T-cell (primary cell): ENCODE measurements at regions not wholly inside any gene's neighbourhood (a gene's known extent, or its start where the extent isn't known, plus 50 kb on each side); places are given as distances from the start of the nearest gene placed in this dataset.

Experiments used
- ATAC-seq, 4 experiments: fragments of 200-7000 bp in 3 of 4; fragments of 150-1000 bp in 1 of 4; cut with Tn5 transposase; replicated peaks in 1 of 4; 1 replicate in 3 of 4; 2 replicates in 1 of 4; pipeline ENCODE4 v1.10.0; 2021; ENCODE audit warnings: moderate library complexity in 3 of 4, mild to moderate bottlenecking in 2 of 4, moderate number of reproducible peaks in 1 of 4
- CTCF ChIA-PET, 2 donors: fragments of 300-600 bp; sonication (Branson Sonifier 250); formaldehyde crosslinking; loops; one replicate each; lab custom pipeline; 2022; ENCODE audit warnings: antibody characterized with exemption in 2 of 2; lab: Charles Lee
- POLR2A ChIA-PET, 2 donors: fragments of 300-600 bp; sonication (Branson Sonifier 250); formaldehyde crosslinking; loops; one replicate each; lab custom pipeline; 2022; ENCODE audit warnings: antibody characterized with exemption in 2 of 2; lab: Charles Lee
- DNase-seq, 35 experiments: peaks; one replicate each; pipeline versions ENCODE4 v3.0.0 to v3.0.0-alpha.2; 2013 to 2023
- H3K27ac ChIP-seq: one replicate; pipeline ENCODE4 v1.5.1; 2013; ENCODE audit warnings: low read length
- H3K27me3 ChIP-seq, 2 experiments: replicated peaks in 1 of 2; 1 replicate in 1 of 2; 2 replicates in 1 of 2; pipeline versions ENCODE4 v1.6.1 to v1.7.0; 2013; ENCODE audit warnings: low read length in 1 of 2, mixed read lengths in 1 of 2; ENCODE audit not compliant: control insufficient read depth in 2 of 2, insufficient read depth in 2 of 2; ENCODE audit errors: extremely low read depth in 1 of 2
- H3K36me3 ChIP-seq, 2 donors: 1 replicate in 1 of 2; 2 replicates in 1 of 2; pipeline versions ENCODE4 v1.6.1 to v1.7.0; 2013; ENCODE audit warnings: low read length in 1 of 2; ENCODE audit not compliant: control insufficient read depth in 2 of 2, insufficient read depth in 1 of 2; ENCODE audit errors: extremely low read depth in 1 of 2
- H3K4me1 ChIP-seq, 2 experiments: 1 replicate in 1 of 2; 2 replicates in 1 of 2; pipeline versions ENCODE4 v1.6.1 to v1.7.0; 2013; ENCODE audit warnings: low read length in 2 of 2, mixed read lengths in 1 of 2; ENCODE audit not compliant: insufficient read depth in 2 of 2, control insufficient read depth in 1 of 2; ENCODE audit errors: extremely low read depth in 1 of 2
- H3K4me3 ChIP-seq, 2 donors: 1 replicate in 1 of 2; 2 replicates in 1 of 2; pipeline versions ENCODE4 v1.5.1 to v1.7.0; 2013; ENCODE audit warnings: mild to moderate bottlenecking in 2 of 2, low read length in 1 of 2, moderate library complexity in 1 of 2; ENCODE audit not compliant: control insufficient read depth in 1 of 2; ENCODE audit errors: extremely low read depth in 1 of 2
- H3K9me3 ChIP-seq: 2 replicates; pipeline ENCODE4 v1.7.0; 2013
- H3K27ac Mint-ChIP-seq, 2 donors: one replicate each; pipeline ENCODE4 v1.8.0; 2020 to 2021; ENCODE audit warnings: mild to moderate bottlenecking in 2 of 2, mixed read lengths in 2 of 2
- H3K27me3 Mint-ChIP-seq, 2 donors: one replicate each; pipeline ENCODE4 v1.8.0; 2021 to 2022; ENCODE audit warnings: mixed read lengths in 2 of 2
- H3K36me3 Mint-ChIP-seq: one replicate; pipeline ENCODE4 v1.8.0; 2021; ENCODE audit warnings: mixed read lengths
- H3K4me1 Mint-ChIP-seq, 3 donors: one replicate each; pipeline ENCODE4 v1.8.0; 2020 to 2022; ENCODE audit warnings: mixed read lengths in 3 of 3, mild to moderate bottlenecking in 1 of 3
- H3K4me3 Mint-ChIP-seq, 3 donors: one replicate each; pipeline ENCODE4 v1.8.0; 2020 to 2022; ENCODE audit warnings: mild to moderate bottlenecking in 3 of 3, mixed read lengths in 3 of 3, moderate library complexity in 3 of 3
- H3K9me3 Mint-ChIP-seq, 3 donors: one replicate each; pipeline ENCODE4 v1.8.0; 2020 to 2022; ENCODE audit warnings: mixed read lengths in 3 of 3
- WGBS: methylation state at CpG from one replicate; pipeline ENCODE4 v1.1.5; 2013; ENCODE audit warnings: missing lambda C conversion rate; ENCODE audit not compliant: insufficient coverage; 5-methylcytosine and 5-hydroxymethylcytosine counted together

- ATAC-seq = no peak
These were observed 468.3 kb downstream of the AACS start for GRCh38 chr12:125533434-125534029.

GRCh38 chr12:125538401-125539199, 473.4 kb downstream of the AACS start:
- no peaks in the 10 kb centered on the region for H3K4me1 ChIP-seq
- peaks cover 0 to 16% (median 6%) of the 10 kb centered on the region in 3 donors for H3K9me3 Mint-ChIP-seq
- POLR2A ChIA-PET = no interaction called here
- no peak for ATAC-seq
- peaks cover 7 to 9% of the 10 kb centered on the region in 2 donors for H3K27me3 Mint-ChIP-seq
- H3K27me3 ChIP-seq = peaks cover 0 to 8% of the 10 kb centered on the region in 2 experiments
- H3K36me3 Mint-ChIP-seq = no peaks in the 10 kb centered on the region
- H3K4me1 Mint-ChIP-seq = no peaks in the 10 kb centered on the region
- DNase-seq = no peak
- H3K9me3 ChIP-seq = no peaks in the 10 kb centered on the region
- no peak overlapping the region for H3K4me3 ChIP-seq
- CTCF ChIA-PET = no interaction called here
- H3K36me3 ChIP-seq = no peaks in the 10 kb centered on the region
- no peak overlapping the region for H3K27ac ChIP-seq
- WGBS = 78% methylated on average over 7 of the region's 11 CpGs
- no peak overlapping the region for H3K27ac Mint-ChIP-seq
- no peak overlapping the region for H3K4me3 Mint-ChIP-seq

More at GRCh38 chr12:125533434-125534029, 468.3 kb downstream of the AACS start:
- Histone ChIP-seq H3K4me3 (no peak overlapping the region), H3K4me1 (no peaks in the 10 kb centered on the region), H3K36me3 (no peaks in the 10 kb centered on the region), H3K27ac (no peak overlapping the region), H3K27me3 (peaks cover 0 to 14% of the 10 kb centered on the region in 2 experiments), H3K9me3 (no peaks in the 10 kb centered on the region)
- Mint-ChIP-seq H3K4me3 (no peak overlapping the region), H3K9me3 (no peaks in the 10 kb centered on the region), H3K4me1 (no peaks in the 10 kb centered on the region), H3K27ac (no peak overlapping the region), H3K36me3 (no peaks in the 10 kb centered on the region), H3K27me3 (peaks cover 9 to 15% of the 10 kb centered on the region in 2 donors)
- POLR2A ChIA-PET = no interaction called here
- WGBS = 5% methylated on average over 22 of the region's 29 CpGs
- CTCF ChIA-PET = no interaction called here
- DNase-seq = no peak

- Histone ChIP-seq H3K27me3 (peaks cover 0 to 2% of the 10 kb centered on the region in 2 experiments), H3K27ac (no peak overlapping the region), H3K36me3 (no peaks in the 10 kb centered on the region), H3K4me1 (no peaks in the 10 kb centered on the region), H3K4me3 (no peak overlapping the region), H3K9me3 (no peaks in the 10 kb centered on the region)
- H3K27me3 Mint-ChIP-seq = peaks cover 2 to 4% of the 10 kb centered on the region in 2 donors
- ChIA-PET POLR2A (no interaction called here), CTCF (no interaction called here)
- H3K27ac Mint-ChIP-seq = no peak overlapping the region
- H3K36me3 Mint-ChIP-seq = no peaks in the 10 kb centered on the region
- H3K4me3 Mint-ChIP-seq = no peak overlapping the region
- no peak for ATAC-seq
- H3K9me3 Mint-ChIP-seq = peaks cover 0 to 16% (median 6%) of the 10 kb centered on the region in 3 donors
- H3K4me1 Mint-ChIP-seq = no peaks in the 10 kb centered on the region
- DNase-seq = no peak
- 57% methylated on average over 3 of the region's 5 CpGs for WGBS
These were observed 475.5 kb downstream of the AACS start for GRCh38 chr12:125540580-125541204.

- H3K27ac ChIP-seq = no peak overlapping the region
- H3K4me3 ChIP-seq = no peak overlapping the region
- Mint-ChIP-seq H3K27ac (no peak overlapping the region), H3K4me3 (no peak overlapping the region), H3K9me3 (peaks cover 2 to 15% (median 14%) of the 10 kb centered on the region in 3 donors), H3K27me3 (peaks cover 4% of the 10 kb centered on the region in 2 donors), H3K36me3 (no peaks in the 10 kb centered on the region), H3K4me1 (no peaks in the 10 kb centered on the region)
- no peaks in the 10 kb centered on the region for H3K9me3 ChIP-seq
- H3K36me3 ChIP-seq = no peaks in the 10 kb centered on the region
- DNase-seq = no peak
- ATAC-seq = no peak
- ChIA-PET POLR2A (no interaction called here), CTCF (no interaction called here)
- WGBS = 93% methylated on average over 2 of the region's 3 CpGs
- no peaks in the 10 kb centered on the region for H3K27me3 ChIP-seq
- H3K4me1 ChIP-seq = no peaks in the 10 kb centered on the region
These were observed 479.7 kb downstream of the AACS start for GRCh38 chr12:125544960-125545359.

GRCh38 chr12:125549171-125549570, 483.9 kb downstream of the AACS start:
- no CpG with 5 or more reads among the region's 4 CpGs for WGBS
- Mint-ChIP-seq H3K36me3 (no peaks in the 10 kb centered on the region), H3K4me1 (no peaks in the 10 kb centered on the region), H3K27ac (no peak overlapping the region), H3K27me3 (peaks cover 0 to 2% of the 10 kb centered on the region in 2 donors), H3K4me3 (no peak overlapping the region), H3K9me3 (peaks cover 2 to 16% (median 8%) of the 10 kb centered on the region in 3 donors)
- Histone ChIP-seq H3K36me3 (no peaks in the 10 kb centered on the region), H3K4me1 (no peaks in the 10 kb centered on the region), H3K9me3 (no peaks in the 10 kb centered on the region), H3K27ac (no peak overlapping the region), H3K4me3 (no peak overlapping the region), H3K27me3 (no peaks in the 10 kb centered on the region)
- no peak for DNase-seq
- ATAC-seq = no peak
- ChIA-PET CTCF (no interaction called here), POLR2A (no interaction called here)

GRCh38 chr12:125549836-125550235, 484.6 kb downstream of the AACS start:
- Mint-ChIP-seq H3K36me3 (no peaks in the 10 kb centered on the region), H3K27me3 (peaks cover 0 to 2% of the 10 kb centered on the region in 2 donors), H3K4me3 (no peak overlapping the region), H3K9me3 (peaks cover 2 to 16% (median 8%) of the 10 kb centered on the region in 3 donors), H3K4me1 (no peaks in the 10 kb centered on the region), H3K27ac (no peak overlapping the region)
- DNase-seq (no peak), ATAC-seq (no peak)
- no peaks in the 10 kb centered on the region for H3K27me3 ChIP-seq
- H3K4me1 ChIP-seq = no peaks in the 10 kb centered on the region
- H3K4me3 ChIP-seq = no peak overlapping the region
- POLR2A ChIA-PET = no interaction called here
- no peaks in the 10 kb centered on the region for H3K36me3 ChIP-seq
- 100% methylated on average over 1 of the region's 4 CpGs for WGBS
- no peaks in the 10 kb centered on the region for H3K9me3 ChIP-seq
- H3K27ac ChIP-seq = no peak overlapping the region
- CTCF ChIA-PET = no interaction called here
